HepG2 (cell line): ENCODE measurements at regions not wholly inside any gene's neighbourhood (a gene's known extent, or its start where the extent isn't known, plus 50 kb on each side); places are given as distances from the start of the nearest gene placed in this dataset.

Source experiments
- ATAC-seq: fragments of 200-7000 bp; cut with Tn5 transposase; 3 replicates; pipeline ENCODE4 v1.9.1; 2020; ENCODE audit warnings: mild to moderate bottlenecking, moderate library complexity
- BruUV-seq: library from RNA; stranded (reverse); fragments of 400-500 nt; replicated peaks from 2 replicates; lab custom pipeline; 2021; lab: Mats Ljungman, UMichigan
- CTCF ChIA-PET: fragments of 300-600 bp; formaldehyde crosslinking; extraction: SDS; loops from one replicate; lab custom pipeline; 2021; ENCODE audit warnings: low total read pairs, inconsistent platforms, low intra/inter-chr PET ratio; lab: Yijun Ruan, JAX
- POLR2A ChIA-PET: fragments of 350-600 bp; sonication (Branson Sonifier 250); formaldehyde crosslinking; loops from one replicate; lab custom pipeline; 2020; ENCODE audit warnings: antibody characterized with exemption, inconsistent platforms; lab: Yijun Ruan, JAX
- DNase-seq: peaks from one replicate; pipeline ENCODE4 v3.0.0-alpha.2; 2015; ENCODE audit warnings: low spot score
- FAIRE-seq: peaks from 3 replicates; lab custom pipeline; 2011; peaks lifted over from hg19 to GRCh38; lab: Jason Lieb, UNC
- H2AFZ ChIP-seq: one replicate; pipeline ENCODE4 v1.6.1; 2011; ENCODE audit warnings: low read length, inconsistent platforms
- H3K27ac ChIP-seq: fragments of 300-600 bp; 3 replicates; pipeline ENCODE4 v1.8.0; 2011; ENCODE audit warnings: mixed run types, mild to moderate bottlenecking, mixed read lengths, low read length, inconsistent platforms; ENCODE audit not compliant: insufficient read depth; ENCODE audit errors: extremely low read length
- H3K27me3 ChIP-seq, 2 experiments: fragments of 200-600 bp in 1 of 2; 2 replicates in 1 of 2; 3 replicates in 1 of 2; pipeline versions ENCODE4 v1.6.0 to v1.8.0; 2011; ENCODE audit warnings: low read length in 2 of 2, mild to moderate bottlenecking in 2 of 2, moderate library complexity in 2 of 2, inconsistent platforms in 1 of 2; ENCODE audit not compliant: insufficient read depth in 2 of 2, control insufficient read depth in 1 of 2
- H3K36me3 ChIP-seq, 2 experiments: fragments of 200-600 bp in 1 of 2; replicated peaks in 1 of 2; 2 replicates in 1 of 2; 3 replicates in 1 of 2; pipeline versions ENCODE4 v1.5.1 to v1.8.0; 2011; ENCODE audit warnings: low read length in 2 of 2, inconsistent platforms in 1 of 2; ENCODE audit not compliant: insufficient read depth in 2 of 2, control insufficient read depth in 1 of 2
- H3K4me1 ChIP-seq: 2 replicates; pipeline ENCODE4 v1.5.1; 2012; ENCODE audit warnings: low read length, inconsistent platforms; ENCODE audit not compliant: insufficient read depth
- H3K4me2 ChIP-seq: 2 replicates; pipeline ENCODE4 v1.6.0; 2011; ENCODE audit warnings: low read depth, low read length, inconsistent platforms
- H3K4me3 ChIP-seq, 3 experiments: fragments of 200-600 bp in 1 of 3; sonication (generic), shearing (Covaris generic) in 1 of 3; replicated peaks in 1 of 3; 2 replicates each; pipeline ENCODE4 v1.5.1; 2011 to 2016; ENCODE audit warnings: low read length in 3 of 3, inconsistent platforms in 2 of 3, low read depth in 2 of 3, mild to moderate bottlenecking in 2 of 3, control low read depth in 1 of 3, mixed read lengths in 1 of 3; ENCODE audit not compliant: insufficient read depth in 1 of 3
- H3K79me2 ChIP-seq: one replicate; pipeline ENCODE4 v1.6.1; 2011; ENCODE audit warnings: low read length, inconsistent platforms; ENCODE audit not compliant: insufficient read depth
- H3K9ac ChIP-seq: 2 replicates; pipeline ENCODE4 v1.6.0; 2011; ENCODE audit warnings: mild to moderate bottlenecking, low read depth, low read length, inconsistent platforms; ENCODE audit not compliant: insufficient read depth
- H3K9me3 ChIP-seq: 2 replicates; pipeline ENCODE4 v1.5.1; 2012; ENCODE audit warnings: mild to moderate bottlenecking, low read length
- H4K20me1 ChIP-seq: 2 replicates; pipeline ENCODE4 v1.6.0; 2011; ENCODE audit warnings: inconsistent platforms, mild to moderate bottlenecking, low read length, moderate library complexity; ENCODE audit not compliant: insufficient read depth
- AKNA ChIP-seq: sonication (generic); formaldehyde crosslinking; IDR thresholded peaks from 2 replicates; pipeline ENCODE4 v1.4.0; 2020; ENCODE audit warnings: missing genetic modification reagents, borderline replicate concordance
- CEBPB ChIP-seq: IDR thresholded peaks from 2 replicates; pipeline ENCODE4 v1.6.1; 2011; ENCODE audit warnings: low read depth, low read length, improper control_type of control experiment, borderline replicate concordance
- GABPB1 ChIP-seq: IDR thresholded peaks from 2 replicates; pipeline ENCODE4 v1.6.1; 2016; ENCODE audit warnings: mild to moderate bottlenecking, missing genetic modification reagents, moderate library complexity, missing compliant biosample characterization
- JUND ChIP-seq: sonication (generic); formaldehyde crosslinking; IDR thresholded peaks from 2 replicates; pipeline ENCODE4 v1.8.0; 2022; ENCODE audit warnings: mild to moderate bottlenecking, missing genetic modification reagents
- RBM22 ChIP-seq: fragments of 200-400 bp; formaldehyde crosslinking; optimal IDR thresholded peaks from 2 replicates; pipeline ENCODE3; 2017; ENCODE audit warnings: mild to moderate bottlenecking, low read length, moderate library complexity
- SMAD1 ChIP-seq: sonication (generic); formaldehyde crosslinking; IDR thresholded peaks from 2 replicates; pipeline ENCODE4 v1.4.0; 2020; ENCODE audit warnings: missing genetic modification reagents, low read depth, mild to moderate bottlenecking, borderline replicate concordance
- ZNF10 ChIP-seq: sonication (generic); formaldehyde crosslinking; IDR thresholded peaks from 2 replicates; pipeline ENCODE4 v1.4.0; 2020; ENCODE audit warnings: mild to moderate bottlenecking, low read depth, missing genetic modification reagents, borderline replicate concordance
- ZNF549 ChIP-seq: sonication (generic); formaldehyde crosslinking; IDR thresholded peaks from 2 replicates; pipeline ENCODE4 v1.5.0; 2020; ENCODE audit warnings: missing genetic modification reagents
- ZNF569 ChIP-seq: sonication (generic); formaldehyde crosslinking; IDR thresholded peaks from 2 replicates; pipeline ENCODE4 v1.5.0; 2020; ENCODE audit warnings: mild to moderate bottlenecking, missing genetic modification reagents, moderate library complexity, borderline replicate concordance
- WGBS: methylation state at CpG from one replicate; pipeline ENCODE4 v1.1.6; 2017; ENCODE audit warnings: low lambda C conversion rate; 5-methylcytosine and 5-hydroxymethylcytosine counted together
- in situ Hi-C: cut with HindIII; loops from 2 replicates; pipeline ENCODE4 v1.10.0; 2017; ENCODE audit warnings: low pct_unique_long_range_greater_than_20kb; ENCODE audit not compliant: extremely low pct_ligation_motif_present
- intact Hi-C: fragments of 100-400 bp; cut with micrococcal nuclease; formaldehyde crosslinking; loops from one replicate; pipeline ENCODE4 v1.10.0; 2022; ENCODE audit not compliant: unreplicated experiment

GRCh38 chrX:39059866-39060265 is 258.6 kb downstream of the MID1IP1 start (continued):
- no peak for TF ChIP-seq JUND (CRISPR knock-in tag)
- TF ChIP-seq SMAD1 (CRISPR knock-in tag), result no peak
- TF ChIP-seq RBM22, result no peak

DNA sequence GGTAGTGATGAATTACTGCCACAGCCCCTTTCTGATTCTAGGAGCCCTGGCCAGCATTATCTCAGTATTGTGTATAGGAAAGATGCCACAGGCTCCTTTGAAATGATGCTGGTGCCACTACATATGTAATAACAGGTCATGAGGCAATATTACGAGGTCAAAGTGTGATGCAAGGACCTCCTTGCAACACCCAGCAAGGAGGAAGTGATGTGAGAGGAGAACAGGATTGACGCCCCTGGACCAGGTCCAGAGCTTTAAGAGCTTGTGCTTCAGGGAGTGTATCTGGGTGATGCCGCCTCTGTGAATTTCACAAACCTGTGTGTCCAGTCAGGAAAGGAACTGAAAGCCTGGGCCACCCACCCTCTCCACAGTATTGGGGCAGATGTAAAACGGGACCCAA is 261.8 kb downstream of the MID1IP1 start:
- DNase-seq, result no peak
- no TSS peak for BruUV-seq

More for the DNA sequence above, 261.8 kb downstream of the MID1IP1 start:
- ChIA-PET POLR2A (no interaction called here), CTCF (no interaction called here)
- Histone ChIP-seq H3K27me3 (no peaks in the 10 kb centered on the region), H4K20me1 (no peaks in the 10 kb centered on the region), H3K9me3 (no peaks in the 10 kb centered on the region), H3K9ac (no peak overlapping the region), H3K4me3 (no peak overlapping the region), H3K27ac (no peak overlapping the region), H2AFZ (no peak overlapping the region), H3K79me2 (no peaks in the 10 kb centered on the region), H3K4me2 (no peak overlapping the region), H3K4me1 (0 out of 2 replicates have a peak, but pooled peaks cover 5% of the 10 kb centered on the region), H3K36me3 (no peaks in the 10 kb centered on the region)
- in situ Hi-C loops, result no loop called here
- FAIRE-seq (no peak), ATAC-seq (no peak)
- 0% methylated on average over 2 of the region's 4 CpGs for WGBS
- intact Hi-C loops, result no loop called here
- TF ChIP-seq CEBPB, result peak; percentile 59; the same call in 1 of the 2 replicates
- TF ChIP-seq ZNF10 (CRISPR knock-in tag), result no peak
- no peak for TF ChIP-seq ZNF569 (CRISPR knock-in tag)
- no peak for TF ChIP-seq AKNA (CRISPR knock-in tag)
- TF ChIP-seq ZNF549 (CRISPR knock-in tag), result no peak
- TF ChIP-seq GABPB1, result peak; percentile 11; the same call in 1 of the 2 replicates
